Lower lobe of right lung (tissue), 2 donors: ENCODE measurements at regions not wholly inside any gene's neighbourhood (a gene's known extent, or its start where the extent isn't known, plus 50 kb on each side); places are given as distances from the start of the nearest gene placed in this dataset.

ENCODE experiments used
- ATAC-seq, 2 donors: fragments of 200-7000 bp; cut with Tn5 transposase; one replicate each; pipeline ENCODE4 v1.9.1; 2020 to 2022; ENCODE audit warnings: mild to moderate bottlenecking in 2 of 2, moderate library complexity in 2 of 2
- DNase-seq: peaks from one replicate; pipeline ENCODE4 v3.0.0-alpha.2; 2020
- H3K27ac ChIP-seq: fragments of 200-600 bp; one replicate; pipeline ENCODE4 v1.8.0; 2022
- H3K27me3 ChIP-seq: fragments of 200-600 bp; one replicate; pipeline ENCODE4 v1.8.0; 2022; ENCODE audit warnings: low read depth
- H3K36me3 ChIP-seq: fragments of 200-600 bp; one replicate; pipeline ENCODE4 v1.8.0; 2022; ENCODE audit warnings: mild to moderate bottlenecking
- H3K4me1 ChIP-seq: fragments of 200-600 bp; one replicate; pipeline ENCODE4 v1.8.0; 2022
- H3K4me3 ChIP-seq: fragments of 200-600 bp; one replicate; pipeline ENCODE4 v1.8.0; 2022; ENCODE audit warnings: mild to moderate bottlenecking
- H3K9me3 ChIP-seq: fragments of 200-600 bp; one replicate; pipeline ENCODE4 v1.8.0; 2022
- CTCF ChIP-seq: fragments of 200-600 bp; IDR thresholded peaks from one replicate; pipeline ENCODE4 v1.8.0; 2022; ENCODE audit warnings: antibody characterized with exemption, mild to moderate bottlenecking
- intact Hi-C: fragments of 100-400 bp; cut with DNase I; formaldehyde crosslinking; loops from one replicate; pipeline ENCODE4 v1.11.0; 2022
- donor health status: DM: no; HTN: yes; CAD: no; lungs with severe emphysema.

DNA sequence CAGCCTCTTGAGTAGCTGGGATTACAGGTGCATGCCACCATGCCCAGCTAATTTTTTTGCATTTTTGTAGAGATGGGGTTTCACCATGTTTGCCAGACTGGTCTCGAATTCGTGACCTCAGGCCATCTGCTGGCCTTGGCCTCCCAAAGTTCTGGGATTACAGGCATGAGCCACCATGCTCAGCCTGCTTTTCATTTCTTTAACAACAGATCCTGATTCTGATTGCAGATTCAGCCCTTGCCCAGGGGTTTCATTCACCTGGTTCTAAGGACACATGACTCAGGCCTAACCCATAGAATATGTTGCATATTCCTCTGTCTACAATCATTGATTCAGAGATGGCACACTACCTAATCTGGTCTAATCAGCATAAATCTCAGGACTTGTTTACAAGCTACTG is 56.1 kb upstream of the CCDC112 start:
- Histone ChIP-seq H3K4me1 (no peaks in the 10 kb centered on the region), H3K27ac (no peak overlapping the region), H3K27me3 (no peaks in the 10 kb centered on the region), H3K36me3 (no peaks in the 10 kb centered on the region), H3K9me3 (no peaks in the 10 kb centered on the region), H3K4me3 (no peak overlapping the region)
- ATAC-seq = no peak
- intact Hi-C loops = no loop called here
- no peak for TF ChIP-seq CTCF
- no peak for DNase-seq

DNA sequence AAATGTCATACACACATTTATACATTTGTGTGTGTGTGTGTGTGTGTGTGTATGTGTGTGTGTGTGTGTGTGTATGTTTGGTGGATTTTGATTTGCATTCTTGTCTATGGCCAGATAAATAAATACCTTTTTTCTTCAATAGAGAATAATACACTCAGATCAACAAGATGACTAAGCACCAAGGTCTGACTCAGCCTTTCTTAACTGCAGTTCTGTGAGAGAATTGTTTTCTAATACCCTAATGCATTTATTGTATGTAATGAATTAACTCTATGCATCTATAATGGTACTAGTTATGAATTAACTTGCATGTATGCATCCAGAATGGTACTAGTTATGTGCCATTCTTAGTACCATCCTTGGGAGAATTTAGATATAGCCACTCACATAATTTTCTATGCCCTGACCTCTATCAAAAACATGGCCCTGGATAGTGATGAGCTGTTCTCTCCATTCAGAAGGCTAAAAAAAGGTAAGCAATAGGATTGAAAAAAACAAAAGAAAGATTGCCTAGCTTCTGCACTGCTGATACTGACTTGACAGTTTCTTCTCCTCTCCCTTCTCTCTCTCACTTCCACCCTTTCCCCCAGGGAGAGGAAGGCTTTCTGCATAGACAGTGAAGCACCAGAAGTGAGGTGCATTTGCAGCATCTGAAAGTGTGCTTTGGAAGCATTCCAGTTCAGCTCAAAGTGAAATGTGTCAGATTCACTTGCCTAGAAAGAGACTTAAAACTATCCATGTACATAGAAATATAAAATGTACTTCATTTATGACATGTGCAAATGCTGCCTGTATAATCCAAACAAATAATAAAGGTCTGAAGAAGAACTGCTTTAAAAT is 55.1 kb upstream of the CCDC112 start:
- H3K27ac ChIP-seq = no peak overlapping the region
- intact Hi-C loops = no loop called here
- no peak for ATAC-seq
- no peak overlapping the region for H3K4me3 ChIP-seq
- H3K9me3 ChIP-seq = no peaks in the 10 kb centered on the region
- TF ChIP-seq CTCF = no peak
- no peaks in the 10 kb centered on the region for H3K27me3 ChIP-seq
- H3K36me3 ChIP-seq = no peaks in the 10 kb centered on the region
- no peak for DNase-seq
- H3K4me1 ChIP-seq = no peaks in the 10 kb centered on the region

DNA sequence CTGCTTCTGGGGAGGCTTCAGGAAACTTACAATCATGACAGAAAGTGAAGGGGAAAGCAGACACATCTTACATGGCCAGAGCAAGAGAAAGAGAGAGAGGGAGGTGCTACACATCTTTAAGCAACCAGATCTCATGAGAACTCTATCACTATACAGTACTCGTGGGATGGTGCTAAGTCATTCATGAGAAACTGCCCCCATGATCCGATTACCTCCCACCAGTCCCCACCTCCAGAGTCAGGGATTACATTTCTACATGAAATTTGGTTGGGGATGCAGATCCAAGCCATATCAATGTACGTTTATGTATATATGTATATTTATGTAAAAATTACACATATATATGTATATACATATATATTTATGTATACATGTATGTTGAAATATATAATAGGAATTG is 54.4 kb upstream of the CCDC112 start:
- no peak for ATAC-seq
- Histone ChIP-seq H3K36me3 (no peaks in the 10 kb centered on the region), H3K27me3 (no peaks in the 10 kb centered on the region), H3K9me3 (no peaks in the 10 kb centered on the region), H3K4me3 (no peak overlapping the region), H3K4me1 (no peaks in the 10 kb centered on the region), H3K27ac (no peak overlapping the region)
- TF ChIP-seq CTCF = no peak
- DNase-seq = no peak
- intact Hi-C loops = no loop called here

- Histone ChIP-seq H3K27me3 (no peaks in the 10 kb centered on the region), H3K36me3 (no peaks in the 10 kb centered on the region), H3K27ac (no peak overlapping the region), H3K4me3 (no peak overlapping the region), H3K4me1 (no peaks in the 10 kb centered on the region), H3K9me3 (no peaks in the 10 kb centered on the region)
- intact Hi-C loops = no loop called here
- DNase-seq (no peak), ATAC-seq (peak; percentile 60 to 79)
- no peak for TF ChIP-seq CTCF
Measured at GRCh38 chr5:115349001-115349817, 52.8 kb upstream of the CCDC112 start.

DNA sequence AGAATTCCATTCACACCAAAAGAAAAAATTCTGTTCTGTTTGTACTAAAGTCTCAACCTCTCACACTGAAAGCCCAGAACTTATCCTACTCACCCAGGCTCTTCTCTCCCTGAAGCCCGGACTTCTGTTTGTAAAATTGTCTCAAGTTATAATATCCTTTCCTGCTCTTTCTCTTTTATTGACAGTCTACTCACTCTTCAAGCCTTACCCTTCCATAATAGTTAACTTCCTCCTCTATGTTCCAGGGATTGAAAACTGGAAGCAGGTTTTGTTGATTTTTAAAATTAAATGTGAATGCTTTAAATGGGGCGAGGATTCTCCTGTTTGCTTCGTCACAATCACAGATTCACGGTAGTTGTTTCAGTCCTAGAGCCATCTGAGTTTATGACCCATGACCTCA is 51.7 kb upstream of the CCDC112 start:
- intact Hi-C loops = no loop called here
- Histone ChIP-seq H3K4me1 (no peaks in the 10 kb centered on the region), H3K27ac (no peak overlapping the region), H3K27me3 (no peaks in the 10 kb centered on the region), H3K9me3 (no peaks in the 10 kb centered on the region), H3K36me3 (no peaks in the 10 kb centered on the region), H3K4me3 (no peak overlapping the region)
- TF ChIP-seq CTCF = no peak
- ATAC-seq = no peak
- DNase-seq = no peak
